Suppressor macrophage (primary cell): ENCODE measurements at regions not wholly inside any gene's neighbourhood (a gene's known extent, or its start where the extent isn't known, plus 50 kb on each side); places are given as distances from the start of the nearest gene placed in this dataset.
A peak's percentile ranks its signal among the peaks of the same experiment; 100 is the strongest.
"Not testable (repeated sequence)": the region's sequence is repeated elsewhere in the genome, so short reads cannot be mapped to it uniquely, and the experiment has no call there.

Source experiments
- DNase-seq, 4 experiments: peaks; one replicate each; pipeline ENCODE4 v3.0.0-alpha.2; 2020 to 2022

DNA sequence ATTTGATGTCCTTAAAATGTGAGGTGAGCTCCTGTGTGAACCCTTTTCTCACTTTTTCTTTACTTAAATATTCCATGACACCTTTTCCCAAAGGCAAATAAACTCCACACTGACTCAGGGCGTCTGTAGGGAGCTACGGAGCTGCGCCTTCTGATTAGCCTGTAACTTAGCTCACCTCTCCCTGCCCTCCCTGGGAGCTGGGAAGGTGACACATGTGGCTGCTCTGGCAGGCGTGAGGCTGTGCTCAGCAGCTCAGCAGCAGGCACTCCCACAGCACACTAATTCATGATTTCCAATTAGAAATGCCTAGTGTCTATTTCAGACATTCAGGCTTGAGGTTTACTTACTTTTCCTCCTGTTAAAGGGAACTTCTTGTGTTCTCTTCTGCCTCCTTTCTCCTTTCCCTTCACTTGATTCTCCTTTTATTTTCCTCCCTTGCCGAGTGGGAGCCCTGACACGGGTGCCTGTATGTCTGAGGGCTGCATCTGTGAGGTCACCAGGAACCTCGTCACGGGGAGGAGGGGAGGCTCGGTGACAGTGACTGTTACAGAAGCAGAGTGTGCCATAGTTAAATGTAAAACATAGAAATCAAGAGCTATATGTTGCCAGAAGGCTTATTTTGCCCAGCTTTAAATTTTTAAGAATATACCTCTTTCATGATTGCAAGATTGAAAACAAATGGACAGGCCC lies 437.1 kb downstream of the DCDC2C start:
- DNase-seq = no peak

DNA sequence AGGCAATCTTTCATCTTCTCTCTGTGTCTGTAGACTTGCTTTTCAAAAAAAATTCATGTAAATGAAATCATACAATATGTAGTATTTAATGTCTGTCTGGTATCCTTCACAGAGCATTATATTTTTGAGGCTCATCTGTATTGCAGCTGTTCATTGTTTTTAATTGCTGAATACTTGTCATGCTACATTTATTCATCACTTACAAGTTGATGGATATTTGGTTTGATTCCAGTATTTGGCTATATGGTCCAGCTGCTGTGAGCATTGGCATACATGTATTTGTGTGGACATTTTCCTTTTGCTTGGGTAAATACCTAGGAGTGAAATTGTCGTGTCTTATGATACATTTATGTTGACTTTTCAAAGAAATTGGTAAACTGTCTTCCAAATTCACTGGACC lies 441.4 kb downstream of the DCDC2C start:
- no peak for DNase-seq

DNA sequence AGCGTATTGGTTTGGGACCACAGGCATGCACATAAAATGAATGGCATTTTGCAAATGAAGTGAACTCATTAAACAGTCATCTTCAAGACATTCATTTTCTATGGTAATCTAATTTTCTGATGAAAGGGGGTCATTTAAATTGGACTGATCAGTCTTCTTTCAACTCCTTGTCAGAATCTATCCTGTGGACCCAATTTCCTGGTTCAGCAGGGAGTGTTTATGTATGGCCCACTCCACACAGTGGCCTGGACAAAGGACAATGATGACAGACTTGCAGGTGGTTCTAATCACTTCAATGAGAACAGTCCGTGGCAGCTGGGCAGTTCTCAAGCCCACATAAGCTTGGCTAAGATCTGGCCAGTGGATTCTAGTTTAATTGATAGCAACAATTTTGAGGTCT lies 448.1 kb downstream of the DCDC2C start:
- no peak for DNase-seq

DNA sequence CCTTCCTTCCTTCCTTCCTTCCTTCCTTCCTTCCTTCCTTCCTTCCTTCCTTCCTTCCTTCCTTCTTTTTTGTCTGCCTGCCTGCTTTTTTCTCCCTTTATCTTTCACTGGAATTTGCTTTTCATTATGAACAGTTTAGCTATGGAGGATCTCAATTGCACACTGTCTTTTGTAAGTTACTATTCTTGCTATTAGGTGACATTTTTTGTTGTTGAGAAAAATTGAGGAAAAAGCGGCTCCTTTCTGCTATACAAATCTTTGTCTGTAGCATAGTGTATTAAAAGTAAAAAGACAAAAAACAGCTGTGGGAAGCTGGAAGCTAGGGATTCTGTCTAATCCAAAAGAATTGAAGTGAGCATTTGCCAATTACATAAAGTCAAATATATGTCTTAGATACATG lies 448.7 kb downstream of the DCDC2C start:
- DNase-seq = no peak

DNA sequence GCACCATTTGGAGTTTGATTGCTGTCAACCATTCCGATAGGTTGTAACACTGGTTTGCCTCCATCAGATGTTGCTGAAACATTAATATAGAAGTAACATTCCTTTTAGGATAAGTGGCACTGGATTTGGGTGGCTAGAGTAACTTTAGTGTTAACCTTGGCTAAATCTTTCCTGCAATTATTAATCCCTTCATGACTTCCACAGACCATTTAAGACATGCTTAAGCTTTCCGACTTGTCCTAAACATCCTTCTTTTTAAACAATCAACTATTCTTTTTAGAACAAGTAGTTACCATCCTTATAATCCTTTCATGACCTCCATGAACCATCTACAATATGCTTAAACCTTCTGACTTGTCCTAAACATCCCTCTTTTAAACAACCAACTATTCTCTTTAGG lies 465.5 kb downstream of the DCDC2C start:
- no peak for DNase-seq

DNA sequence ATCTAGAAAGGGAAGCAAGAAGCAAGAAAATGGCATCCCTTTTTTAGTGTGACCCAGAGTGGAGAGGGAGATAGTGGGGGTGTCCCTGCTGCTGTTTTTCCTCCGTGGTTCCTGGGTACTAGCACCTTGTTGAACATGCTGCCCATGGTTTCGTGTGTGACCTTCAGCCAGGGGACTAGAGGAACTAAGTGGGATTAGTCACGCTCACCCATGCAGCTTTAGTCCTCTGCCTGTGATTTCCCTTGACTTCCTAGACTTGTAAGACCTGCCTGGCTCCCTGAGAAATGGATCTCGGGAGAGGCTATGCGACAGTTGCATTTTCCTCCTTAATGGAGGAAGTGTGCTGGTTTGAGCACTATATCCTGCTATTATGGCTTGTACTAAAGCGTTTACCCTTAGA lies 471.4 kb downstream of the DCDC2C start:
- peak; percentile 1 to 22 (median 1) for DNase-seq

DNA sequence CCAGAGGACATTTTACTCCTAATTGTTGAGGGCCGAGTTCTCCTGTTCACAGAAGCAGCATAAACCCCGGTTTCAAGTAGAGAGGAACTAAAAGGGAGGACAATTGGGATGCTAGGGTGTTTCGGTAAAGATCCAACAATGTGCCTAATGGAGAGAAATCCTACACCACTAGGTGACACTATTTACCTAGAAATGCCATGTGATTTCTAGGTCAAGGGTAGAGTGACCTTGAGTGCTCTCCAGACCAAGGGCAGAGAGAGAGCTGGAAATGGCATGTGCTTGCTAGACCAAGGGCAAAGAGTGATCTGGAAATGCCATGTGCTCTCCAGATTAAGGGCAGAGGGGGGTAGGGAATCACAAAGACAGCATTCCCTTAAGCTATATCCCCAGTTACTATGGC lies 472.0 kb downstream of the DCDC2C start:
- no peak for DNase-seq

DNA sequence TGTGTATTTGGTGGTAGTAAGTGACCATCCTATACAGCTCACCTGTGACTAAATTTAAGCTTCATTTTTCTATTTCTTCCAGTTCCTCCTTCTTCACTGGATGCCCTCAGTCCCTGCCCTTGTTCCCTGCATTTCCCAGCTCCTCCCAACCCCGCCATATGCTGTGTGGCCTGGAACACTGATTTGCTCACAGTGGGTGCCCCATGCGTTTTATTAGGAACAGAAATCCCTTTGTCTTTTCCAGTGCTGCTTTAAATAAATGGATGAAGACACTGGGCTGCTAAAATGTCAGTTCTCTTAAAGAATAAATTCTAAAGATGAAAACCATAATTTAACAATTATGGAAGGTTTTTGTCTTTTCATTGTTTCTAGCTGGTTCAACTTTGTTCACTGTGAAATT lies 477.3 kb downstream of the DCDC2C start:
- no peak for DNase-seq

DNA sequence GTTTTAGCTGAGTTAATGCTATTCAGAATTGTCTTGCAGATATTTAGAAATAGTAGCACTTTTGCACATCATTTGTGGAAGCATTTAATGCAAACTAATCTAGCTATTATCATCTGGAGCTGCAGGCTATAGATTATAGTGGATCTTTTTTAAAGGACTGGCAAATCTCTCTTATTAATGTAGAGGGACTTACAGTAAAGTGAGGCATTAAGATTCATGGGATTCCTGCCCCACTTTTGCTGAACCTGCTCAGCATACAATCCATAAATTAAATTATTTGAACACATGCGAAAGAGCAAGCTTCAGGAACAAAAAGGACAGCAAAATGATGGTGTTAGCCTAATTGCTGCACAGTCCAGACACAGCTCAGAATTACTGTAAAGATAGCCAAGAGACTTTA lies 477.7 kb downstream of the DCDC2C start:
- DNase-seq = no peak

DNA sequence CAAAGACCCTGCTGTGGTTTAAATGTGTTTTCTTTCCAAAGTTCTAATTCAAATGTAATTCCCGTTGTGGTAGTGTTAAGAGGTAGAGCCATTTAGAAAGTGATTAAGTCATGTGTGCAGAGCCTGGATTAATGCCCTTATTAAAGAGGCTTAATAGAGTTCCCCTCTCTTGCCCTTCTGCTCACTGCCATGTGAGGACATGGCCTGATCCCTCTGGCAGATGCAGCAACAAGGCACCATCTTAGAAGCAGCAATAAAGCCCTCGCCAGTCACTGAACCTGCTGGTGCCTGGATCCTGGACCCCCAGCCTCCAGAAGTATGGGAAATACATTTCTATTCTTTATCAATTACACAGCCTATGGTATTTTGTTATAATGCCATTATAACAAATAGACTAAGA lies 485.2 kb downstream of the DCDC2C start:
- DNase-seq = no peak

DNA sequence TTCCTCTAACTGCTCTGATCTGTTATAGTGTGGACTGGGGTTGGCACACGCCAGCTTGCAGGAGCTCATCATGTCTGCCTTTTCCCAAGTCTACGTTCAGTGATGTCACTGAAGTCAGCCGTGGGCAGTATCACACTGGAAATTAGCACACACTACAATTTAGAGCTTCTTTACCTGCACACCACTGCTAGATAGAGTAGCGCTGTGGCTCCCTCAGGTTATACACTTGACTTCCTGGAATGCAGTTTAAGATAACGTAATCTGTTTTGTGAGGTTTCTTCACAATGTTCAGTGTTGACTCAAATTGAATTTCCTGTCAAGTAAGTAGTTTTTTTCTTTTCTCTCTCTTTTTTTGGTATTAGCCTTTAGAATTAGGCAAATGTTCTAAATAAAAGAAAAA lies 487.2 kb downstream of the DCDC2C start:
- no peak for DNase-seq

DNA sequence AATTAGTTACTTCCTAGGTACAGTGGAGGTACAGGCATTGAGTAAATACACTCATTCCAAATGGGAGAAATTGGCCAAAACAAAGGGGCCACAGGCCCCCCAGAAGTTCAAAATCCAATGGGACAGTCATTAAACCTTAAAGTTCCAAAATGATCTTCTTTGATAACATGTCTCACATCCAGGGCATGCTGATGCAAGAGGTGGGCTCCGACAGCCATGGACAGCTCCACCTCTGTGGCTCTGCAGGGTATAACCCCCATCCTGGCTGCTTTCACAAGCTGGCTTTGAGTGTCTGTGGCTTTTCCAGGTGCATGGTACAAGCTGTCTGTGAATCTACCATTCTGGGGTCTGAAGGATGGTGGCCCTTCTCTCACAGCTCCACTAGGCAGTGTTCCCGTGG lies 488.7 kb downstream of the DCDC2C start:
- DNase-seq = no peak

DNA sequence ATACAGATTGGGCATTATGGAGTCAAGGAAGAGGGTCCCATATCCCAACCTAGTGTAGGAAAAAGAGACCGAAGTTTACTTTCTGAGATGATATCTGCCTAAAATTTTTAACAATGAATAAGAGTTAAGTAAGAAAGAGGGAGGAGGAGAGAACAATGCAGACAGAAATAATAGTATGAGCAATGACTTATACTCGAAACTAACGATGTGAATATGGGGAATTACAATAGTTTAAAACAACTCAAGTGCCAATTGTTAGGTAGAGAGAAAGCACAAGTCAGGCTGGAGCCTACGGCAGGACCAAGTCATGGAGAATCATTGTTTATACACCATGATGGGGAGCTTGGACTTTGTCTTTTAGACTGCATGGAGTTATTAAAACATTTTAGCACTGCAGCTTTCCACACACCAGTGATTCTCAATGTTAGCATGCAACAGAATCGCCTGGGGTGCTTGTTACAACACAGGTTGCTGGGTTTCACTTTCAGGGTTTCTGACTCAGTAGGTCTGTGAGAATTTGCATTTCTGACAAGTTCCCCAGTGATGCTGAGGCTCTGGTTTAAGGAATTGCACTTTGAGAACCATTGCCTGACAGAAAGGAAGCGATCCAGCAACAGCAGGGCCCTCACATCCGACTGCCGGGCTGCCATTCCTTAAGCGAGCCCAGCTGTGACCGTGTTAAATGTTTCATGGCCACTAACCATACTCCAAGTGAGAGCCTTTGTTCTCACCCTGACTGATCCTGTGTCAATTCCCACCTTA lies 511.2 kb downstream of the DCDC2C start:
- no peak for DNase-seq

DNA sequence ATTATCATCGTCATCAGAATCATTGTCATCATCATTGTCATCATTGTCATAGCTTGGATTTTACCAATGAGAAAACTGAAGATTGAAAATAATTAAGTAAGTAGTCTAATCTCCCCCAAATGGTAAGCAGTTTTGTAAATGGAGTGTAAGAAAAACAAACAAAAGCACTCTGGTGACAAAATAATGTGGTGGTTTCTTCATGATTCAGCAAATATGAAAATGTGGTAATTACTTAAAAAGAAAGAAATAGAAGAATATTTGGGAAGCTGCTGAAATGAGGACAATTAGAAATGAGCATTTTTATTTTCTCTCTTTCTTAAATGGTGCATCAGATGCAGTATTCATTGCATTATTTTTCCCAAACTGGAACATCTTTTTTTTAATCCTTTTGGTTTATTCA lies 514.4 kb downstream of the DCDC2C start:
- no peak for DNase-seq

DNA sequence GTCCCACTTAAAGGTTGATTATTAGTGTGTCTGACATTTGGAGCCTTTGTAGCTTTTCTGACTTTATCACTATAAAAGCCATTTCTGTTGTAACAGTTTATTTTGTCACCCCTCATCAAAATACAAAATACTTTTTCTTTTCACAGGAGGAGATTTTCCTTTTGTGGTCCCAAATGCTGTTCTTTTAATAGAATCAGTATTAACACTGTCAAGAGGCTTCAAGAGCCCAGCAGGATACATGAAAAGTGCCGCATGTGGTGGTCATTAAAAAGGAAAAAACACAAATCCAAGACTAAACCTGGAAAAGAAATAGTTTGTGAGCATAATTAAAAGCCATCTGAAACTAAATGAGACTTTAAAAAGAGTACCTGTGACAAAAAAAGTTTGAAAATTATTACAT lies 515.7 kb downstream of the DCDC2C start:
- DNase-seq = no peak

DNA sequence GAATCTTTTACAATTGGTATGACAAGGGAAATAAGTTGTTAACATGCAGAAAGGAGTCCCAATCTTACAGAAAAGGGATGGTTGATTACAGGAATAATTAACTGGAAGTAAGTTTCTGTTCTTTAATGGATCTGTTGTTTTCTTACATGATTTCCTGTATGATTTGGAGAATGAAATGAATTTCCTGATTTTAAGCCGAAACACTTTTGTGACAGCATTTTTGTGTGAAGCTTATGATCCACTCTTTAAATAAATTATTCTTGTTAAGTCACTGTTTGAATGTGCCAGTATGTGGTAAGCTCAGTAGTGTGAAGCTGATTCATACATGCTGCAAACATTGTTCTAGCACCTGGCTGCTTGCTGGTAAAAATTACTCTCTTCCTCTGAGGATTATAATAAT lies 516.2 kb downstream of the DCDC2C start:
- no peak for DNase-seq

DNA sequence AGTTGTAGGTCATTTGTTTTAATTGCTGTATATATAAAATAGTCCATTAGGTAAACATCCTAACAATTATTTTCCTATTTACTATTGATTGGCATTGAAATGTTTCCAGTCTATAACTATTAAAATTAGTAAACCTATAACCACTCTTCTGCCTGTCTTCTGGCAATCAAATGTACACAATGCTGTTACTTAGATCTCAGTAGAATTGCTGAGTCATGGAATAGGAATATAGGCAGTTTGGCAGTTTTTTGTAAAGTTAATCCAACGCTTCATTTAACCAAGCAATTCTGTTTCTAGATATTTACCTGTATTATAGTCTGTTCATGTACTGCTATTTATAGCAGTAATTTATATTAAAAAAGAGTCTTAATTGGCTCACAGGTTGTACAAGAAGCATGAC lies 518.1 kb downstream of the DCDC2C start:
- DNase-seq = no peak

DNA sequence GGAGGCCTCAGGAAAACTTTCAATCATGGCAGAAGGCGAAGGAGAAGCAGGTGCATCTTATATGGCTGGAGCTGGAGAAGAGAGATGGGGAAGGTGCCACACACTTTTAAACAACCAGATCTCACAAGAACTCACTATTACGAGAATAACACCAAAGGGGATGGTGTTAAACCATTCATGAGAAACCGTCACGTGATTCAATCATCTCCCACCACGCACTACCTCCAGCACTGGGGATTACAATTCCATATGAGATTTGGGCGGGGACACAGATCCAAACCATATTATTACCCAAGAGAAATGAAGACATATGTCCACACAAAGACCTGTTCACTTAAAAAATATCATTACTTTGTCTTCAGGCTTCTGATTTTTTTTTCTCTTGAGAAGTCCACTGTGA lies 518.5 kb downstream of the DCDC2C start:
- no peak for DNase-seq

DNA sequence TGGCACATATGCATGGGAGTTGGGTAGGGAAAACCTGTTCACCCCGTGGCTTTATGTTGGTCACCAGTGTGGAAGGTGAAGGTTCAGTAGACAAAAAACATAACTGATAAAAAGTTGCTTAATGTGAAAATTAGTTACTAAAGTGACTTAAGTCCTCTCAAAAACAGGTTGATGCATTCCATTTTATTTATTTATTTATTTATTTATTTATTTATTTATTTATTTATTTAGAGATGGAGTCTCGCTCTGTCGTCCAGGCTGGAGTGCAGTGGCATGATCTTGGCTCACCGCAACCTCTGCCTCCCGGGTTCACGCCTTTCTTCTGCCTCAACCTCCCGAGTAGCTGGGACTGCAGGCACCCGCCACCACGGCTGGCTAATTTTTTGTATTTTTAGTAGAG lies 541.0 kb downstream of the DCDC2C start:
- not testable (repeated sequence) for DNase-seq

DNA sequence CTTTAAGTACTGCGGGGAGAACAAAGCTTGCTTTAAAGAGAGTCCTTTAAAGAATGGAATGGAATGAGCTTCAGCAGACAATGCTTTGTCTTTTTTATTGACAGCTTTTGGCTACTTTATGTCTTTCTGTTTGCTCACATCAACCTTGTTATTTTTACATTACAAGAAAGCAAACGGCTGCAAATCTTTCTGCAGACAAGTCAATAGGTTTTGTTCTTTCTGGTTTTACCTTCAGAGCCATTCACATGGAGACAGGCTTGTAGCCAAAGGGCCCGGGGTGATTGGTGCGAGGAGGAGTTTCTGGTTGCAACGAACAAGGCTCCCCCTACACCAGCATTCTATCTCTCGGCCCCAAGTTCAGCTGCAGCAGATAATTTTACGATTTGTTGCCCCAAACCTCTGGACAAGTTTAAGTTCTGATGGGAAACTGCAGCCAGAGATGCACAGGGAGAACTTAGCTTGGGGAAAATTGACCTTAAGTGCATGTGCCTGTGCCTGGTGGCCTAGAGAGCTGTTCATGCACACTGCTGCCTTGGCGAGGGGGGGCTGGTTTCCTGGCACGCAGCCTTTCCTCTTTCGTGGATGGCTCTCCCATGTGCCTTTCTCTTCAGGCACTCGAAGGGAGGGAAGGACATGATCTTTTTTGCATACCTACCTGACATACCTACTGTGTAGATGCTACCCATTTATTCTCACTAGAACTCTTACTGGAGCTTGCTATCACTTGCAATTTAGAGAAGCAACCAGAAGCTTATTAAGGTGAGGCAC lies 543.2 kb downstream of the DCDC2C start:
- DNase-seq = no peak

DNA sequence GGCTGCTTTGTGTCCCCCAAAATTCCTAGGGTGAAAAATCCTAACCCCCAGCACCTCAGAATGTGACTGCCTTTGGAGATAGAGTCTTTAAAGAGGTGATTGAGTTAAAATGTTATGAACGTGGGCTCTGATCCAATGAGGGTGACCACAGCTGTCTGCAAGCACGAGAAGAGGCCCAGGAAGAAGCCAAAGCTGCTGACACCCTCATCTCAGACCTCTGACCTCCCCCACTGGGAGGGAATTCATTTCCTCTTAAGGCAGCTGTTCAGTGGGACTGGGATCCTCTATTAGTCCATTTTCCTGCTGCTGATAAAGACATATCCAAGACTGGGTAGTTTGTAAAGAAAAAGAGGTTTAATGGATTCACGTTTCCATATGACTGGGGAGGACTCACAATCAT lies 544.4 kb downstream of the DCDC2C start:
- DNase-seq = no peak

DNA sequence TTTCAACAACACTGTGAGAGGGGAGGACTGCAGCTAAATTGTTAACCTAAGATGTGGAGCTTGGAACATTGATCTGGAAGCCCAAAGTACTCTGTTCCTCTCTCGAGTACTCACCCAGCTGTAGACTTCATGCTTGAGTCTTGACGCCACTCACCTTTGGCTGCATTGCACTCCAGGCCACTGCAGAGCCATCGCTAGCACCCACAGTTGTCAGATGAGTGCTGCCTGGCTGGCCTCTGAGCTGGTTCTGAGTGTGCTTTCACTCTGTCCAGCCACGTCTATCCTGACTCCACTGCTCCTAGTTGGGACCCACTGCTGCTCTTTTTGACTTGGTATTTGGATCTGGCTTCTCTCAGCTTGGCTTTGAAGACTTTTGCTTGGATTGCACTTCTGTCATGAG lies 552.1 kb downstream of the DCDC2C start:
- no peak for DNase-seq

DNA sequence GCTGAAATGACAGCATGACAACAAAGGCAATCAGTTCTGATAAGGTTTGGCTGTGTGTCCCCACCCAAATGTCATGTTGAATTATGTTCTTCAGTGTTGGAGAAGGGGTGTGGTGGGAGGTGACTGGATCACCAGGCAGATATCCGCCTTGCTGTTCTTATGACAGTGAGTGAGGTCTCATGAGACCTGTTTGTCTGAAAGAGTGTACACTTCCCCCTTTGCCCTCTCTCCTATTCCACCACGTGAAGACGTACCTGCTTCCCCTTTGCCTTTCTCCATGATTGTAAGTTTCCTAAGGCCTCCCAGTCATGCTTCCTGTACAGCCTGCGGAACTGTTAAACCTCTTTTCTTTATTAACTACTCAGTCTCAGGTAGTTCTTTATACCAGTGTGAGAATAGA lies 553.0 kb downstream of the DCDC2C start:
- DNase-seq = no peak

DNA sequence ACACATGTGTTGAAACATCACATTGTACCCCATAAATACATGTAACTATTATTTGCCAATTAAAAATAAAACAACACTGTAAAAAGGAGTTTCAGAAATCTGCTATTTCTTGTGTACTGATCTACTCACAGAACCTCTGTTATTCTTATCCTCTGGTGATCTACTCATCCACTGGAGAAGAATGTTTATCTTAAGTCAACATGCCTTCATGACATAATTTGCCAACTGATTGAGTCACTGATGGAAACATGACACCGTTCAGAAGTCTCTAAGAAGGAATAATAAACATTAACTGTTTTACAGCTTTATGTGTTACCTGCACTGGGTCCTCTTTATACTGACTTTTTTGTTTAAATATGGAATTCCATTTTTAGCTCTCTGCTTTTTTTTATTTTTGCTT lies 555.2 kb downstream of the DCDC2C start:
- no peak for DNase-seq
